ENCODE measurements at regions not wholly inside any gene's neighbourhood (a gene's known extent, or its start where the extent isn't known, plus 50 kb on each side); places are given as distances from the start of the nearest gene placed in this dataset.

DNA sequence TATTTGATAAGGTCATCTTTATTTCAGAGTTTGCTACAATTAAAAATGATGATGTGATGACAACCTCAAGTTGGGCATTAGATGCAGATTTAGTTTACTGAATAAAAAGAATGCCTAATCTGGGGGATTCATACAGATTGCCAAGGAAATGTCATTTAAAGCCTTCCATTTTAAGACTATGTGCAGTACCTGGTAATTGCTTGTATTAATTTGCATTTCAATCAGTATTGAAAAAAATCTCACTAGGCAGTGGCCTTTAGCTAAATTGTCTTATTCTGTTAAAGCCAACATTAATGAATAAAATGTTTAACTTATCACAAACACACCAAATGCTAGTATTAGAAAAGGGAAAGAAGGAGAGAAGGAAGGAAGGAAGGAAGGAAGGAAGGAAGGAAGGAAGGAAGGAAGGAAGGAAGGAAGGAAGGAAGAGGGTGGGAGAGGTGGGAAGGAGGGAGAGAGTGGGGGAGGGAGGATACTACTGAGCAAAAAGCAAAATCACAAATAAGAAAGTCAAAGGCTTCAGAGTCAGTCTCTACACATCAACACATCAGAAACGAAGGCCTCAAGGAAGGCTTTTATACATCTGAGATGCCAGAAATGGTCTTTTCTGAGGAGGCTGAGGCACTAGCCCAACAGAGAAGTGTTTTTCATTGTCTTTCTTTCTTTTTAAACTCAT lies 271.1 kb upstream of the CLEC14A start:
- Mint-ChIP-seq H3K27me3 (no peaks in the 10 kb centered on the region), H3K4me1 (ENCODE audit: low read depth in 2 of 2) (no peaks in the 10 kb centered on the region), H3K36me3 (no peaks in the 10 kb centered on the region), H3K9me3 (peaks cover 12% of the 10 kb centered on the region), H3K4me3 (no peak overlapping the region), H3K27ac (no peak overlapping the region)
- DNase-seq (ENCODE audit: low spot score) (no peak), ATAC-seq (no peak)

DNA sequence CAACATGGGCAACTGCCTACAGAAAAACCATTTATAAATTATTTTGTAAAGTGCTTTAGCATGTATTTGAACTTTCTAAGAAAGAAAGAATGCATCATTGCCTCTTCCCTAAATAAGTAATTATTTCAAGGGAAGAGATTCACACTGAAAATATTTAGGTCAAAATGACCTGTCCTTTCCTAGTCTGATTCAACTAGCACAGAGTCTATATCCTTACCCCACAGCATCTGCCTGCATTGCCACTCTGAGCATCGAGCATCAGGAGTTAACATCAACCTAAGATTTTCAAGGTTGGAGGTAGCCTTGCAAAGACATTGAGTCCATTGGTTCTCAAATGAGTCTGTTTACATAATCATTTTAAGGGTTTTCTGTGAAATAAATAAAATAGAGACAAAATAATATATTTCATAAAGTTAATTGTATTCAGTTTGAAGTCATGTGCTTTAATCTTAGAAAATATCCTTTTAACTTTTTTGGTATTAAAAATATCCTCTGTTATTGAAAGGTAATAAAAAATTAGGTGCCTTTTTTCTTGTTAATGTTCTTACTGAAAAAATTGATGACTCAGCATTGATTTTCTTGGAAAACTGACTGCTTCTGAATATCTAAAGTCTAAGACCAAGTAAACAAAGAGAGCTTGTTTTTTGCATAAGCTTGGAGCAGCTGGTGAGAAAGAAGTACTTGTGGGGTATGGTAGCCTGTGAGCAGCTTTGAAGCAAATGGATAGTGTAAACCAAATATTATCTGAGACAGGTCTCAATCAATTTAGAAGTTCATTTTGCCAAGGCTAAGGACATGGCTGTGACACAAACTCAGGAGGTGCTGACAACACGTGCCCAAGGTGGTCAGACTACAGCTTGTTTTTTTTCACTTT lies 269.0 kb upstream of the CLEC14A start:
- DNase-seq (ENCODE audit: low spot score): no peak
- no peak overlapping the region for H3K27ac Mint-ChIP-seq
- H3K36me3 Mint-ChIP-seq: no peaks in the 10 kb centered on the region
- H3K4me1 Mint-ChIP-seq (ENCODE audit: low read depth in 2 of 2): no peaks in the 10 kb centered on the region
- H3K27me3 Mint-ChIP-seq: no peaks in the 10 kb centered on the region
- ATAC-seq: no peak
- no peak overlapping the region for H3K4me3 Mint-ChIP-seq
- peaks cover 9% of the 10 kb centered on the region for H3K9me3 Mint-ChIP-seq

DNA sequence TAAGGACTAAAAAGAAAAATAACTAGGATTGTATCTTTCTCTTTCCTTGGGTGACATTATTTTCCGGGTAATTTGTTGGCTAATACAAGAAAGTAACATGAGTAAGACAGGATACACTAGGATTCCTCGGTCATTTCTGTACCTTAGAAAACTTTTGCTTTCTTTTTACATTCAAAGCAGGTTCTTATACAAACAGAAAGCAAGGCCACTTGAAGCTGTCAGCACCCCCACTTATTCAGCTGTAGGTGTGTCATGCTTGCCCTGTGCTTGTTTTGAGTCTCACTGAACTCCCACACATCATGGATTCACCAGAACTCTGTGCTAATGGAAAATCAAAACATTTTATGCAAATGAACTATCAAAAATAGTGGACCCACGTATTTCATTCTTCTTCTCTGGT lies 266.8 kb upstream of the CLEC14A start:
- Mint-ChIP-seq H3K4me3 (no peak overlapping the region), H3K27me3 (no peaks in the 10 kb centered on the region), H3K27ac (no peak overlapping the region), H3K36me3 (no peaks in the 10 kb centered on the region), H3K9me3 (peaks cover 11% of the 10 kb centered on the region), H3K4me1 (ENCODE audit: low read depth in 2 of 2) (no peaks in the 10 kb centered on the region)
- no peak for ATAC-seq
- DNase-seq (ENCODE audit: low spot score): no peak

DNA sequence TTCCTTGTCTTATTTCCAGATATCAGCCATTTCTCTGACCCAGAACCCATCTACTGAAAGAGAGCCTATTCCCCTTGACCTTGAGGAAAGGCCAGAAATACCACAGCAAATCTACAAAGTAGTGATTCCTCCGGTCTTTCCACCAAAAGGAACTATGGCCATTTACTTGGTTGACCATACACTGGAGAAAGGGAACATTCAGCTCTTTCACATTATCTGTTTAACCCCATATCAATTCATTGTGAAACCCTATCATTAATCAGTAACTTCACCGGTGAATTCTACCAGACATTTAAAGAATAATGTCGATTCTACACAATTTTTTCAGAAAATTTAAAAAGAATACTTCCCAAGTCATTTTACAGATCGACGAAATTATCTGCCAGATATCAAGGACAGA lies 265.7 kb upstream of the CLEC14A start:
- Mint-ChIP-seq H3K4me3 (no peak overlapping the region), H3K27ac (no peak overlapping the region), H3K27me3 (no peaks in the 10 kb centered on the region), H3K9me3 (peaks cover 7% of the 10 kb centered on the region), H3K4me1 (ENCODE audit: low read depth in 2 of 2) (no peaks in the 10 kb centered on the region), H3K36me3 (no peaks in the 10 kb centered on the region)
- DNase-seq (ENCODE audit: low spot score): no peak
- ATAC-seq: no peak

DNA sequence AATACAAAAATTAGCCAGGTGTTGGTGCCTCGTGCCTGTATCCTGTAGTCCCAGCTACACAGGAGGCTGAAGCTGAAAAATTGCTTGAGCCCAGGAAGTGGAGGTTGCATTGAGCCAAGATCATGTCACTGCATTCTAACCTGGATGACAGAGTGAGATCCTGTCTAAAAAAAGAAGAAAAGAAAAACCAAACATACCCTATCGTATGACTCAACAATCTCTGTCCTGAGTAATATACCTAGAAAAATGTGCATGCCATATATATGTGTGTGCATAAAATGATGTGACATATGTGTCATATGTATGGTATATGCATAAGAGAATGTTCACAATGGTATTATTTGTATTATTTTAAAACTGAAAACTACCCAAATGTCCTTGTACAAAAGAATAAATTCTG lies 261.5 kb upstream of the CLEC14A start:
- Mint-ChIP-seq H3K4me3 (no peak overlapping the region), H3K27me3 (no peaks in the 10 kb centered on the region), H3K4me1 (ENCODE audit: low read depth in 2 of 2) (no peaks in the 10 kb centered on the region), H3K27ac (no peak overlapping the region), H3K9me3 (peaks cover 7% of the 10 kb centered on the region), H3K36me3 (no peaks in the 10 kb centered on the region)
- ATAC-seq: no peak
- DNase-seq (ENCODE audit: low spot score): no peak

DNA sequence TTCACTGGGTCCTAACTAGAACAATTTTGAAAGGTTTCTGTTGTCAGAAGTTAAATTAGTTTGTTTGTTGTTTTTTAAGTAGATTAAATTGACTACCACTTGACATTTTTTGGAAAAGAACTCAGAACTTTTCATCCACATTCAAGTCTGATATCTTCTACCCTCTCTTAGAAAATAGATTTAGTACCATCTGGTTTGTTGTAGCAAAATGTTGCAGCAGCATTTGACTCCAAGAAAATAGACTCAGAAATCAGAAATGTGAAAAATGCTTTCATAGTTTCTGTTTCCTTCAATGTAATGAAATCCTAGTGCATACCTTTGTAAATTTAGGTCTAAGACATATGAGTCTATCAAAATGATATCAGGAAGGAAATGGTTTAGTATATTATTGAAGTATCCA lies 256.3 kb upstream of the CLEC14A start:
- Mint-ChIP-seq H3K36me3 (no peaks in the 10 kb centered on the region), H3K4me3 (no peak overlapping the region), H3K4me1 (ENCODE audit: low read depth in 2 of 2) (no peaks in the 10 kb centered on the region), H3K27me3 (no peaks in the 10 kb centered on the region), H3K9me3 (peaks cover 5% of the 10 kb centered on the region), H3K27ac (no peak overlapping the region)
- DNase-seq (ENCODE audit: low spot score): no peak
- no peak for ATAC-seq

DNA sequence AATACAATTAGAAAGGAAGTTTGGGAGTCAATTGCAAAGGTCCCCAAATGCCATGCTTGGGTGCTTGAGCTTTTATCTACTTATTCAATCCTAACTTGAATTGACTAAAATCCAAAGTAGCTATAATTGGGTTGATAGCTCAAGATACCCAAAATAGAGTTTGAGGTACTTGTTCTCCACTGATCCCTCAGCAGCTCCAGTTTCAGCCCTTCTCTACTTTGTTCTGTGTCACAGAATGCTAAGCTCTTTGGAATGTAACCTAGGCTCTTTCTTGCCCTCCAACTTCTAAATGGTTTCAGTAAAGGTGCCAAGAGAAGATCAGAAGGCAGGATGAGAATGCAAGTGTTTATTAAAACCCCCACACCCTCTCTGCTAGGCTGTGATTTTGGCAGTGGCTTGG lies 251.4 kb upstream of the CLEC14A start:
- H3K9me3 Mint-ChIP-seq: peaks cover 11% of the 10 kb centered on the region
- DNase-seq (ENCODE audit: low spot score) (no peak), ATAC-seq (no peak)
- no peak overlapping the region for H3K27ac Mint-ChIP-seq
- H3K4me1 Mint-ChIP-seq (ENCODE audit: low read depth in 2 of 2): no peaks in the 10 kb centered on the region
- no peak overlapping the region for H3K4me3 Mint-ChIP-seq
- no peaks in the 10 kb centered on the region for H3K27me3 Mint-ChIP-seq
- H3K36me3 Mint-ChIP-seq: no peaks in the 10 kb centered on the region

DNA sequence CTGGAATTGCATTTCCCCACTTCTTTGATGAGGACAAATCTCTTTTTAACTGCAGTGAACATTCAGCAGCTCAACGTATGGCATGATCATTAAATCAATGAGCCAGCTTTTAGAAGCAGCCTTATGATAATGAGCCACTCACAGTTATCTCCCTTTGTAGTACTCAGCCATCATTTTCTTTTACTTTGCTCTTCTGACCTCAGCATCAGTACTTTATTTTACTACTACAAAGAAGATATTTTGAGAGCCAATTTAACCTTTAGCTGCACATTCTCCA lies 250.0 kb upstream of the CLEC14A start:
- no peaks in the 10 kb centered on the region for H3K36me3 Mint-ChIP-seq
- no peak overlapping the region for H3K4me3 Mint-ChIP-seq
- no peak for ATAC-seq
- peaks cover 11% of the 10 kb centered on the region for H3K9me3 Mint-ChIP-seq
- H3K4me1 Mint-ChIP-seq (ENCODE audit: low read depth in 2 of 2): no peaks in the 10 kb centered on the region
- H3K27ac Mint-ChIP-seq: no peak overlapping the region
- no peak for DNase-seq (ENCODE audit: low spot score)
- no peaks in the 10 kb centered on the region for H3K27me3 Mint-ChIP-seq

DNA sequence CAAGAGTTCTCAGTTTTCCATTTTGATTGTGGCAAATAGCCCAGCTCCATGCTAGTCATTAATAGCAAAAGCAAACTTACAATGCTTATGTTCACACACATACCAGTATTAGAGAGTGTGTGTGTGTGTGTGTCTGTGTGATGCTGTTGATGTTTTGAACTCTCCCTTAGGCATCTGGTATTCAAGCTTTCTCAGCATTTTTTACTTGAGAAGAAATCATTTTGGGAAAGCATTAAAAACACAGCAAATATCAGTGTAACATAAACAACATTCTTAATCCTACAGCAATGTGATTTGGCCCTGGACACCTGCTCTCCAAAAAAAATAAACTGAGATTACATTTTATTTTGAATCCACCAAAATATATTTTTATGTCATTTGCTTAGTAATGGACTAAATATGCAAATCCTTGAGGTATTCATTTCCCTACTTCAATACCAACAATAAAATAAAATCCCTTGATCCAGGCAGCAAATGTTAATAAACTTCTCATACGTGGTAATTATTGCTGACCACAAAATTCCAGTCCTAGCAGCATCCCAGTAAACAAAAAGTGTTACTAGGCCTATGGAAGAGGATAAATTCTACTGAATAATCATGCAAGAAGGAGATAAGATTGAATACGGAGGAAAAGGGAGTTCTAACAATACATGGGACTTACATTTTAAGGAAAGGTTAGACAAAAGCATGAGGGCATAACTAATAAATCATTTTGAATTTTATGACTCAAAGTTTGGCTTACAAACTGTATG lies 249.5 kb upstream of the CLEC14A start:
- Mint-ChIP-seq H3K9me3 (peaks cover 11% of the 10 kb centered on the region), H3K27me3 (no peaks in the 10 kb centered on the region), H3K4me1 (ENCODE audit: low read depth in 2 of 2) (no peaks in the 10 kb centered on the region), H3K36me3 (no peaks in the 10 kb centered on the region), H3K27ac (no peak overlapping the region), H3K4me3 (no peak overlapping the region)
- no peak for DNase-seq (ENCODE audit: low spot score)
- ATAC-seq: no peak

DNA sequence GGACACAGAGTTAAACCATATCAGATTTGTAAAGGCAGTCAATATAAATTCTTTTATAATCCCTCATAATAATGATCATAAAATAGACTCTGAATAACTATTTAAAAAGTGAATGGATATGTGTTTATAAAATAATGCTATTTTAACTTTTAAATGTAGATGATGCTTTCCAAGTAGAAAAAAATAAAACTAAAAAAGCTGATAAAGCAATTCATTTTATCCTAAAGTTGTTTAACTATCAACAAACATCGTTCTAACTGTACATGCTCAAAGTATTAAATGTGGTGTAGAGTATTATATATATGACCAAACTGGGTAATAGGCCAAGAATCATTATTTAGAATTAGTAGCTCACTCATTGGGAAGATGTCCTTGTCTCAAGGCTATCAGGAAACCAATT lies 248.3 kb upstream of the CLEC14A start:
- Mint-ChIP-seq H3K36me3 (no peaks in the 10 kb centered on the region), H3K27me3 (no peaks in the 10 kb centered on the region), H3K4me1 (ENCODE audit: low read depth in 2 of 2) (no peaks in the 10 kb centered on the region), H3K9me3 (peaks cover 8% of the 10 kb centered on the region), H3K4me3 (no peak overlapping the region), H3K27ac (no peak overlapping the region)
- ATAC-seq (no peak), DNase-seq (ENCODE audit: low spot score) (no peak)

DNA sequence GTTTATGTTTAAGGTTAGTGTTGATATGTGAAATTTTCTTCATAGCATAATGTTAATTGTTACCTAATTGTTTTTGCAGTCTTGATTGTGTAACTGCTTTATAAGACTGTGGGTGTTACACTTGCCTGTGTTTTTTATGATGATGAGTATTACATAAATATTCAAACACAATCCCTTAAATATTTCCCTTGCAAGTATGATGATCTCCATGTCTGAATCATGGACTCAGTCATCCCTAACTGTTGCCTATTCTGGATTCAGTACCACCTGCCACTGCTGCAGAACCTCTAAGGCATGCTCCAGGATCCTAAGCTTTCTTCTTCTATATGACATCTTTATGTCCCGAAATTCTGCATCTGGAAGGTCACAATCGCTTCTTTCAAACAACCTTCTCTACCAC lies 246.3 kb upstream of the CLEC14A start:
- ATAC-seq: no peak
- peaks cover 10% of the 10 kb centered on the region for H3K9me3 Mint-ChIP-seq
- DNase-seq (ENCODE audit: low spot score): no peak
- H3K36me3 Mint-ChIP-seq: no peaks in the 10 kb centered on the region
- H3K4me1 Mint-ChIP-seq (ENCODE audit: low read depth in 2 of 2): no peaks in the 10 kb centered on the region
- no peaks in the 10 kb centered on the region for H3K27me3 Mint-ChIP-seq
- no peak overlapping the region for H3K27ac Mint-ChIP-seq
- no peak overlapping the region for H3K4me3 Mint-ChIP-seq

DNA sequence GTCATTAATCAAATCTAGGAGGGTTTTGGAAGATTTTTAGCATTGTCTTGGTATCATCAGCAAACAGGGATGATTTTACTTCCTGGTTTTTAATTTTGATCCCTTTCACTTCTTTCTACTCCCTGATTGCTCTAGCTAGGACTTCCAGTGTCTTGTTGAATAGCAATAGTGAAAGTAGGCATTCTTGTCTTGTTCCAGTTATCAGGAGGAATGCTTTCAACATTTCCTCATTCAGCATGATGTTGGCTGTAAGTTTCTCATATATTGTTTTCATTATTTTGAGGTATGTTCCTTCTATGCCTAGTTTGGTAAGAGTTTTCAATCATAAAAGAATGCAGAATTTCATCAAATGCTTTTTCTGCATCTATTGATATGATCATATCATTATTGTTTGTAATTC lies 244.2 kb upstream of the CLEC14A start:
- no peaks in the 10 kb centered on the region for H3K27me3 Mint-ChIP-seq

DNA sequence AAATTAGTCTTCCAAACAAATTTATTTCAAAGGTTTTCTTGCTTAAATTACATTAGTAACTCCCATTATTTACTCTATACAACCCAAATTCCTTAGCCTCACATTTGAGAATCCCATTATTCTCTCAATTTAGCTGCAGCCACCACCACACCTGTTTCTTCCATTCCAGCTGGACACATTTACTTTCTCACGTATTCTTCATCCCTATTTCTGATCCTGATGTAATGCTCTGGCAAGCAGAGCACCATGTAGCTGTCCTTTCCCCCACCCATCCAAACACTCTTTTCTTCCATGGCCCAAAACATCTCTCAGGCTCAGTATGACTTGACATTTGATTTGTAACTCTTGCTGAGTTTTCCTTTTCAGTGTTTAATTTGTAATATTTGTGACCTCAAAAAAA lies 240.2 kb upstream of the CLEC14A start:
- H3K4me1 Mint-ChIP-seq (ENCODE audit: low read depth in 2 of 2): no peaks in the 10 kb centered on the region
- peaks cover 17% of the 10 kb centered on the region for H3K9me3 Mint-ChIP-seq
- peaks cover 4% of the 10 kb centered on the region for H3K36me3 Mint-ChIP-seq
- DNase-seq (ENCODE audit: low spot score) (no peak), ATAC-seq (no peak)
- H3K27me3 Mint-ChIP-seq: no peaks in the 10 kb centered on the region
- H3K4me3 Mint-ChIP-seq: no peak overlapping the region
- no peak overlapping the region for H3K27ac Mint-ChIP-seq

More for the DNA sequence above, 244.2 kb upstream of the CLEC14A start:
- no peak for DNase-seq (ENCODE audit: low spot score)
- no peak overlapping the region for H3K27ac Mint-ChIP-seq
- no peak overlapping the region for H3K4me3 Mint-ChIP-seq
- H3K36me3 Mint-ChIP-seq: peaks cover 4% of the 10 kb centered on the region
- peaks cover 15% of the 10 kb centered on the region for H3K9me3 Mint-ChIP-seq
- ATAC-seq: no peak
- no peaks in the 10 kb centered on the region for H3K4me1 Mint-ChIP-seq (ENCODE audit: low read depth in 2 of 2)

DNA sequence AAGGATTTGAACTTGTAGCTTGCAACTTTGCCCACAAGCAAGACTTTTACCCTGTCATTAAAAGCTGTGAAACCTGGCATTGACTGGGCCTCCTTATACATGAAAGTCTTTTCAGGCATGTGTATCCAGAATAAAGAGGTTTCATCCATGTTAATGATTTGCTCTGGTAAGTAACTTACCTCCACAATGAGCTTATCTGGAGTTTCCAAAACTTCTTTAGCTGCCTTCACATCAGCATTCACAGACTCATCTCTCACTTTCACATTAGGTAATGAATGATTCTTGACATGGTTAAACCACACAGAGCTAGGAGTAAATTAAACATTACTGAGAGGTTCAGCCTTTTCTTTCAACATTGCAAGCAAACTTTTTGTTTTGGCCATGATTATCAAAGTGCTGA lies 234.4 kb upstream of the CLEC14A start:
- no peaks in the 10 kb centered on the region for H3K36me3 Mint-ChIP-seq
- peaks cover 8% of the 10 kb centered on the region for H3K9me3 Mint-ChIP-seq
- no peak for DNase-seq (ENCODE audit: low spot score)
- H3K27me3 Mint-ChIP-seq: no peaks in the 10 kb centered on the region
- H3K4me3 Mint-ChIP-seq: no peak overlapping the region
- ATAC-seq: no peak
- no peak overlapping the region for H3K27ac Mint-ChIP-seq
- no peaks in the 10 kb centered on the region for H3K4me1 Mint-ChIP-seq (ENCODE audit: low read depth in 2 of 2)
